SK-N-SH (cell line): ENCODE measurements at regions not wholly inside any gene's neighbourhood (a gene's known extent, or its start where the extent isn't known, plus 50 kb on each side); places are given as distances from the start of the nearest gene placed in this dataset.

ENCODE experiments used
- CTCF ChIA-PET: fragments of 300-600, 350-600 bp; formaldehyde crosslinking; extraction: SDS; loops from one replicate; lab custom pipeline; 2021; lab: Yijun Ruan, JAX
- POLR2A ChIA-PET: fragments of 350-600 bp; sonication (Branson Sonifier 250); formaldehyde crosslinking; extraction: SDS; loops from one replicate; lab custom pipeline; 2020; ENCODE audit warnings: antibody characterized with exemption, inconsistent platforms; lab: Yijun Ruan, JAX
- DNase-seq: peaks from one replicate; pipeline ENCODE4 v3.0.0; 2012
- H2AFZ ChIP-seq: fragments of 200-600 bp; sonication (generic); 2 replicates; pipeline ENCODE4 v1.8.1; 2016; ENCODE audit warnings: antibody characterized with exemption, mild to moderate bottlenecking, low read depth
- H3F3A ChIP-seq: fragments of 200-600 bp; sonication (generic); replicated peaks from 2 replicates; pipeline ENCODE3; 2016; ENCODE audit warnings: antibody characterized with exemption, mild to moderate bottlenecking; ENCODE audit not compliant: insufficient read depth
- H3K27ac ChIP-seq, 2 experiments: fragments of 200-500 bp in 1 of 2; fragments of 200-600 bp in 1 of 2; sonication (Bioruptor generic) in 1 of 2; sonication (generic), shearing (Covaris generic) in 1 of 2; 2 replicates each; pipeline versions ENCODE4 v1.5.1 to v1.6.1; 2014 to 2016; ENCODE audit warnings: low read depth in 2 of 2, inconsistent platforms in 1 of 2, low read length in 1 of 2, mild to moderate bottlenecking in 1 of 2, mixed read lengths in 1 of 2
- H3K27me3 ChIP-seq: fragments of 200-600 bp; sonication (generic), shearing (Covaris generic); 2 replicates; pipeline ENCODE4 v1.6.1; 2016; ENCODE audit warnings: mixed run types; ENCODE audit not compliant: insufficient read depth
- H3K36me3 ChIP-seq, 2 experiments: fragments of 200-500 bp in 1 of 2; fragments of 200-600 bp in 1 of 2; sonication (Bioruptor generic) in 1 of 2; sonication (generic) in 1 of 2; replicated peaks in 1 of 2; 2 replicates each; pipeline versions ENCODE3 to v1.5.1; 2014 to 2016; ENCODE audit warnings: low read length in 1 of 2, mild to moderate bottlenecking in 1 of 2; ENCODE audit not compliant: insufficient read depth in 2 of 2, control insufficient read depth in 1 of 2
- H3K4me1 ChIP-seq, 2 experiments: fragments of 200-500 bp in 1 of 2; fragments of 200-600 bp in 1 of 2; sonication (Bioruptor generic) in 1 of 2; sonication (generic), shearing (Covaris generic) in 1 of 2; 2 replicates each; pipeline versions ENCODE4 v1.5.1 to v1.6.1; 2014 to 2016; ENCODE audit warnings: low read depth in 1 of 2, low read length in 1 of 2, mixed run types in 1 of 2; ENCODE audit not compliant: insufficient read depth in 2 of 2, control insufficient read depth in 1 of 2
- H3K4me2 ChIP-seq: fragments of 200-600 bp; sonication (generic), shearing (Covaris generic); 2 replicates; pipeline ENCODE4 v1.6.1; 2017; ENCODE audit warnings: mixed run types
- H3K4me3 ChIP-seq, 2 experiments: fragments of 200-500 bp in 1 of 2; fragments of 200-600 bp in 1 of 2; sonication (Bioruptor generic) in 1 of 2; sonication (generic), shearing (Covaris generic) in 1 of 2; 2 replicates each; pipeline versions ENCODE4 v1.5.1 to v1.8.1; 2014 to 2016; ENCODE audit warnings: low read depth in 2 of 2, inconsistent platforms in 1 of 2, low read length in 1 of 2, mild to moderate bottlenecking in 1 of 2, mixed read lengths in 1 of 2, moderate library complexity in 1 of 2
- H3K79me2 ChIP-seq: fragments of 200-600 bp; sonication (generic); 2 replicates; pipeline ENCODE4 v1.8.1; 2017; ENCODE audit warnings: mild to moderate bottlenecking; ENCODE audit not compliant: insufficient read depth
- H3K9ac ChIP-seq: fragments of 200-600 bp; sonication (generic); 2 replicates; pipeline ENCODE4 v1.6.1; 2017; ENCODE audit warnings: mixed run types
- H3K9me2 ChIP-seq: fragments of 200-600 bp; sonication (generic); 2 replicates; pipeline ENCODE4 v1.6.1; 2017; ENCODE audit warnings: mixed run types
- H3K9me3 ChIP-seq: fragments of 200-600 bp; sonication (generic); 2 replicates; pipeline ENCODE4 v1.6.1; 2017; ENCODE audit warnings: mixed run types, mild to moderate bottlenecking, moderate library complexity
- H4K20me1 ChIP-seq: fragments of 200-600 bp; sonication (generic); 2 replicates; pipeline ENCODE4 v1.6.1; 2017; ENCODE audit warnings: mild to moderate bottlenecking, mixed run types; ENCODE audit not compliant: insufficient read depth
- CHD2 ChIP-seq: fragments of 150-350 bp; IDR thresholded peaks from 2 replicates; pipeline ENCODE4 v1.6.1; 2018; ENCODE audit warnings: low read length; ENCODE audit not compliant: partially characterized antibody
- CTCF ChIP-seq: fragments of 200-600 bp; sonication (generic); IDR thresholded peaks from 2 replicates; pipeline ENCODE4 v1.6.1; 2017; ENCODE audit warnings: antibody characterized with exemption, mild to moderate bottlenecking, moderate library complexity
- EZH2phosphoT487 ChIP-seq: fragments of 200-600 bp; sonication (generic); IDR thresholded peaks from 2 replicates; pipeline ENCODE4 v1.6.1; 2017; ENCODE audit warnings: low read depth, mixed run types, mild to moderate bottlenecking, antibody characterized with exemption, moderate library complexity, borderline replicate concordance
- FOXJ3 ChIP-seq: sonication (generic); formaldehyde crosslinking; IDR thresholded peaks from 2 replicates; pipeline ENCODE4 v1.5.1; 2020; ENCODE audit warnings: mild to moderate bottlenecking, missing genetic modification reagents
- GABPA ChIP-seq: IDR thresholded peaks from 2 replicates; pipeline ENCODE4 v1.4.0; 2012; ENCODE audit warnings: low read depth, mild to moderate bottlenecking
- MXI1 ChIP-seq: IDR thresholded peaks from 2 replicates; pipeline ENCODE4 v1.6.1; 2012; ENCODE audit warnings: mild to moderate bottlenecking, low read depth, low read length, improper control_type of control experiment
- NRF1 ChIP-seq: IDR thresholded peaks from 2 replicates; pipeline ENCODE4 v1.6.1; 2012; ENCODE audit warnings: low read depth, mild to moderate bottlenecking, low read length
- RAD21 ChIP-seq: IDR thresholded peaks from 2 replicates; pipeline ENCODE4 v1.6.1; 2012; ENCODE audit warnings: mild to moderate bottlenecking, low read length
- RCOR1 ChIP-seq: fragments of 150-350 bp; IDR thresholded peaks from 2 replicates; pipeline ENCODE4 v1.6.1; 2017; ENCODE audit warnings: antibody characterized with exemption, low read length
- SIN3A ChIP-seq: IDR thresholded peaks from 2 replicates; pipeline ENCODE4 v1.6.1; 2012; ENCODE audit warnings: low read depth, mild to moderate bottlenecking, low read length, moderate library complexity, borderline replicate concordance
- SMC3 ChIP-seq: IDR thresholded peaks from 2 replicates; pipeline ENCODE4 v1.6.1; 2012; ENCODE audit warnings: low read depth, low read length, improper control_type of control experiment
- TCF12 ChIP-seq: IDR thresholded peaks from 2 replicates; pipeline ENCODE4 v1.4.0; 2012
- USF2 ChIP-seq: fragments of 150-350 bp; IDR thresholded peaks from 2 replicates; pipeline ENCODE4 v1.6.1; 2017; ENCODE audit warnings: antibody characterized with exemption, low read length, low read depth, borderline replicate concordance
- YY1 ChIP-seq: IDR thresholded peaks from 2 replicates; pipeline ENCODE4 v1.4.0; 2012; ENCODE audit warnings: low read depth, mild to moderate bottlenecking
- WGBS: methylation state at CpG from one replicate; pipeline ENCODE4 v1.1.6; 2017; ENCODE audit warnings: low lambda C conversion rate; 5-methylcytosine and 5-hydroxymethylcytosine counted together
- TF ChIP-seq, protein P1 (sequence below): IDR thresholded peaks from 2 replicates; pipeline ENCODE4; 2012
- TF ChIP-seq, protein P2 (sequence below): IDR thresholded peaks from 2 replicates; pipeline ENCODE4 v1.4.0; 2012; ENCODE audit warnings: low read depth

DNA sequence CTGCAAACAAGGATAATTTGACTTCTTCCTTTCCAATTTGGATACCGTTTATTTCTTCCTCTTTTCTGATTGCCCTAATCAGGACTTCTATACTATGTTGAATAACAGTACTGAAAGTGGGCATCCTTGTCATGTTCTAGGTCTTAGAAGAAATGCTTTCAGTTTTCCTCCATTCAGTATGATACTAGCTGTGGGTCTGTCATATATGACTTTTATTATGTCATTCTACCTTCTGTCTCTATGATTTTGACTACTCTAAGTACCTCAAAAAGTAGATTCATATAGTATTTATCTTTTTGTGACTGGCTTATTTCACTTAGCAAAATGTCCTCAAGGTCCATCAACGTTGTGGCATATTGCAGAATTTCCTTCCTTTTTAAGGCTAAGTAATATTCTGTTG is 111.5 kb upstream of the RBBP6 start:
- H3K36me3 ChIP-seq, result no peaks in the 10 kb centered on the region
- no peak overlapping the region for H2AFZ ChIP-seq
- TF ChIP-seq CTCF (no peak), GABPA (no peak), USF2 (no peak), SIN3A (no peak), RCOR1 (no peak), EZH2phosphoT487 (no peak), NRF1 (no peak), RAD21 (no peak), MXI1 (no peak), FOXJ3 (CRISPR knock-in tag) (no peak), SMC3 (no peak), TCF12 (no peak), YY1 (no peak), CHD2 (no peak)
- TF ChIP-seq, protein P1, sequence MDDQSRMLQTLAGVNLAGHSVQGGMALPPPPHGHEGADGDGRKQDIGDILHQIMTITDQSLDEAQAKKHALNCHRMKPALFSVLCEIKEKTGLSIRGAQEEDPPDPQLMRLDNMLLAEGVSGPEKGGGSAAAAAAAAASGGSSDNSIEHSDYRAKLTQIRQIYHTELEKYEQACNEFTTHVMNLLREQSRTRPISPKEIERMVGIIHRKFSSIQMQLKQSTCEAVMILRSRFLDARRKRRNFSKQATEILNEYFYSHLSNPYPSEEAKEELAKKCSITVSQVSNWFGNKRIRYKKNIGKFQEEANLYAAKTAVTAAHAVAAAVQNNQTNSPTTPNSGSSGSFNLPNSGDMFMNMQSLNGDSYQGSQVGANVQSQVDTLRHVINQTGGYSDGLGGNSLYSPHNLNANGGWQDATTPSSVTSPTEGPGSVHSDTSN, result no peak
- TF ChIP-seq, protein P2, sequence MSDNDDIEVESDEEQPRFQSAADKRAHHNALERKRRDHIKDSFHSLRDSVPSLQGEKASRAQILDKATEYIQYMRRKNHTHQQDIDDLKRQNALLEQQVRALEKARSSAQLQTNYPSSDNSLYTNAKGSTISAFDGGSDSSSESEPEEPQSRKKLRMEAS, result no peak
- POLR2A ChIA-PET, result no interaction called here
- WGBS, result 5% methylated on average over 2 of the region's 2 CpGs
- H4K20me1 ChIP-seq, result no peaks in the 10 kb centered on the region
- no peak for DNase-seq
- no peaks in the 10 kb centered on the region for H3K9me3 ChIP-seq
- H3K4me2 ChIP-seq, result no peak overlapping the region
- H3F3A ChIP-seq, result no peaks in the 10 kb centered on the region
- H3K27ac ChIP-seq, result no peak overlapping the region
- H3K4me1 ChIP-seq, result no peaks in the 10 kb centered on the region
- H3K4me3 ChIP-seq, result no peak overlapping the region
- H3K9ac ChIP-seq, result no peak overlapping the region
- H3K9me2 ChIP-seq, result no peaks in the 10 kb centered on the region
- H3K27me3 ChIP-seq, result no peaks in the 10 kb centered on the region
- CTCF ChIA-PET, result no interaction called here
- no peaks in the 10 kb centered on the region for H3K79me2 ChIP-seq
